DMS53 (cell line): ENCODE measurements at regions not wholly inside any gene's neighbourhood (a gene's known extent, or its start where the extent isn't known, plus 50 kb on each side); places are given as distances from the start of the nearest gene placed in this dataset.

Experiments used
- DNase-seq: peaks from one replicate; lab custom pipeline; 2025; lab: John Stamatoyannopoulos, UW

- peak; percentile 30 for DNase-seq
These were observed 356.9 kb upstream of the ACTBL2 start for GRCh38 chr5:57839437-57840079.

GRCh38 chr5:57839025-57839424 lies 356.4 kb upstream of the ACTBL2 start:
- DNase-seq, result peak; percentile 49

GRCh38 chr5:57836921-57837320 lies 354.3 kb upstream of the ACTBL2 start:
- no peak for DNase-seq

GRCh38 chr5:57836331-57836730 lies 353.7 kb upstream of the ACTBL2 start:
- no peak for DNase-seq

- no peak for DNase-seq
These were observed 352.4 kb upstream of the ACTBL2 start for GRCh38 chr5:57834829-57835608.

GRCh38 chr5:57833489-57833888 lies 350.9 kb upstream of the ACTBL2 start:
- no peak for DNase-seq

GRCh38 chr5:57832875-57833274 lies 350.3 kb upstream of the ACTBL2 start:
- no peak for DNase-seq

- no peak for DNase-seq
These were observed 349.3 kb upstream of the ACTBL2 start for GRCh38 chr5:57831932-57832331.

GRCh38 chr5:57831090-57831489 lies 348.5 kb upstream of the ACTBL2 start:
- no peak for DNase-seq

- DNase-seq, result no peak
These were observed 345.6 kb upstream of the ACTBL2 start for GRCh38 chr5:57828221-57828620.

GRCh38 chr5:57825031-57825686 lies 342.5 kb upstream of the ACTBL2 start:
- no peak for DNase-seq

- no peak for DNase-seq
These were observed 342.0 kb upstream of the ACTBL2 start for GRCh38 chr5:57824623-57825022.

- DNase-seq, result no peak
These were observed 341.4 kb upstream of the ACTBL2 start for GRCh38 chr5:57824047-57824446.

GRCh38 chr5:57822651-57823050 lies 340.0 kb upstream of the ACTBL2 start:
- DNase-seq, result no peak

- no peak for DNase-seq
These were observed 335.8 kb upstream of the ACTBL2 start for GRCh38 chr5:57818397-57818796.

GRCh38 chr5:57817924-57818323 lies 335.3 kb upstream of the ACTBL2 start:
- DNase-seq, result no peak

- DNase-seq, result peak; percentile 13
These were observed 334.4 kb upstream of the ACTBL2 start for GRCh38 chr5:57817001-57817453.

GRCh38 chr5:57816108-57816507 lies 333.5 kb upstream of the ACTBL2 start:
- DNase-seq, result no peak

GRCh38 chr5:57805732-57806131 lies 323.1 kb upstream of the ACTBL2 start:
- DNase-seq, result peak; percentile 9

GRCh38 chr5:57805170-57805569 lies 322.6 kb upstream of the ACTBL2 start:
- no peak for DNase-seq

- no peak for DNase-seq
These were observed 321.9 kb upstream of the ACTBL2 start for GRCh38 chr5:57804505-57804904.

- DNase-seq, result no peak
These were observed 321.4 kb upstream of the ACTBL2 start for GRCh38 chr5:57804007-57804444.

- DNase-seq, result no peak
These were observed 319.5 kb upstream of the ACTBL2 start for GRCh38 chr5:57802131-57802530.
